Stimulated activated effector memory CD8-positive, alpha-beta T cell treated with anti-CD3 and anti-CD28 coated beads, Interleukin-12 subunit alpha, Interleukin-12 subunit beta, amount 100 ng/mL, for 72 hours (primary cell): ENCODE measurements at regions not wholly inside any gene's neighbourhood (a gene's known extent, or its start where the extent isn't known, plus 50 kb on each side); places are given as distances from the start of the nearest gene placed in this dataset.

Source experiments
- ATAC-seq: fragments of 150-1000 bp; cut with Tn5 transposase; 2 replicates; pipeline ENCODE4 v1.10.0; 2021
- DNase-seq, 2 donors: peaks; one replicate each; pipeline ENCODE4 v3.0.0; 2021 to 2022; ENCODE audit warnings: low spot score in 2 of 2
- H3K27ac Mint-ChIP-seq: one replicate; pipeline ENCODE4 v1.8.0; 2022; ENCODE audit warnings: mild to moderate bottlenecking, mixed read lengths
- H3K36me3 Mint-ChIP-seq: one replicate; pipeline ENCODE4 v1.8.0; 2022; ENCODE audit warnings: mild to moderate bottlenecking, mixed read lengths
- H3K4me1 Mint-ChIP-seq: one replicate; pipeline ENCODE4 v1.8.0; 2022; ENCODE audit warnings: mixed read lengths
- H3K4me3 Mint-ChIP-seq: one replicate; pipeline ENCODE4 v1.8.0; 2022; ENCODE audit warnings: mild to moderate bottlenecking, mixed read lengths
- H3K9me3 Mint-ChIP-seq: one replicate; pipeline ENCODE4 v1.8.0; 2022; ENCODE audit warnings: mixed read lengths

DNA sequence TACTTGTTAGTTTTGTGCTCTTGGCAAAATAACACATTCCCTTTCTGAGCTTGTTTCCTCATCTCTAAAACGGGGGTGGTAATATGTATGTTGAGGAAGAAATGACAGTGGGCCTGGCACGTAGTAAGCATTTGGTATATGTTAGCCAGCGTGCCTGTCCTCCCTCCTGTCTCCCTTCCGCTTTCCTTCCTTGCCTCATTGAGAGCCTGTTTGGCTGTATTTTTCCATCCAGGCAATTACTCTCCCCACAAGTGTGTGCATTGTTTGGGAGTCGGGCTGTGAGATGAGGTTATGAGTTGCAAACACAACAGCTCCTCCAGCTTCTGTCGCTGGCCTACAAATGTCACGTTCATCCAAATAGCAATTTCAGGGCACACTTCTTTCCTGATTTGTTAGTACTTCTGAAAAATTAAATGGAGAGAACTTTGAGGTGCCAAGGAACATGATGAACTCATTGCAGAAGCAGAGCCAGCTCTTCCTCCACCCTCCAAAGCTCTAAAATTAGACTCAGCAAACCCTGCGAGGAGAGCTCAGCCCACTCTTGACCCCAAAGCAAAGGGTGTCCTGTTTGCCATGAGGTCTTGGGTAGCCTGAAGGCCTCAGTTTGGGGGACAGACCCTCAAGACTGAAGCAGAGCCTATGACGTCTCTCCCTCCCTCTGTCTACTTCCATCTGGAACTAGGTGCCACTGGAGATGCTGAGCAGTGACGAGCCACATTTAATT lies 50.7 kb upstream of the TOX2 start:
- Mint-ChIP-seq H3K27ac (no peak overlapping the region), H3K4me1 (no peaks in the 10 kb centered on the region), H3K9me3 (no peaks in the 10 kb centered on the region), H3K36me3 (no peaks in the 10 kb centered on the region), H3K4me3 (no peak overlapping the region)
- DNase-seq (no peak), ATAC-seq (no peak)

DNA sequence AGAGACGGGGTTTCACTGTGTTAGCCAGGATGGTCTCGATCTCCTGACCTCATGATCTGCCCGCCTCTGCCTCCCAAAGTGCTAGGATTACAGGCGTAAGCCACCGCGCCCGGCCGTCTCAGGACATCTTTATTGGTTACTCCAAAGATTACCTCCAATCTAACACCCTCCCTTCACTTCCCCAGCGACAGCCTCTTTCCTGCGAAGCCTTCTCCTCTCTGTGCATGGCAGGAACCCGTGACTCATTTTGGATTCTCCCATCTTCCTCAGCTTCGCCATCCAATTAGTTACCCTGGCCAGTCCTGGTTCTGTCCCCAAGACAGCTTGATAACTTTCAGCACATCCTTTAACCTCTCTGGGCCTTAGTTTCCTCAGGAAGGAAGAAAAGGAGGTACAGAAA lies 51.3 kb upstream of the TOX2 start:
- no peak overlapping the region for H3K27ac Mint-ChIP-seq
- H3K4me3 Mint-ChIP-seq: no peak overlapping the region
- ATAC-seq: no peak
- no peaks in the 10 kb centered on the region for H3K36me3 Mint-ChIP-seq
- H3K4me1 Mint-ChIP-seq: no peaks in the 10 kb centered on the region
- DNase-seq: no peak
- H3K9me3 Mint-ChIP-seq: no peaks in the 10 kb centered on the region

DNA sequence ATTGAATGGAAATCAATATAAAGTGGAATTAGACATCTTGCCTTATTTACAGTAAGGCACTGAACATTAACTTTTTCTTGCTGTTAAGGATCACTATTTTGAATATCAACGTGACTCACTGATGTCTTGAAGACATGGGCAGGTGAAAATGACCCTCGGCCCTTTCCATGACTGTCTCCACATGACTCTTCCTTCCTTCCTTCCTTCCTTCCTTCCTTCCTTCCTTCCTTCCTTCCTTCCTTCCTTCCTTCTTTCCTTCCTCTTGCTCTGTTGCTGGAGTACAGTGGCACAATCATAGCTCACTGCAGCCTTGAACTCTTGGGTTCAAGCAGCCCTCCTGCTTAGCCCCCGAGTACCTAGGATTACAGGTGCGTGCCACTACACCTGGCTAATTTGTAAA lies 52.2 kb upstream of the TOX2 start:
- ATAC-seq (no peak), DNase-seq (no peak)
- Mint-ChIP-seq H3K36me3 (no peaks in the 10 kb centered on the region), H3K9me3 (no peaks in the 10 kb centered on the region), H3K4me3 (no peak overlapping the region), H3K4me1 (no peaks in the 10 kb centered on the region), H3K27ac (no peak overlapping the region)

DNA sequence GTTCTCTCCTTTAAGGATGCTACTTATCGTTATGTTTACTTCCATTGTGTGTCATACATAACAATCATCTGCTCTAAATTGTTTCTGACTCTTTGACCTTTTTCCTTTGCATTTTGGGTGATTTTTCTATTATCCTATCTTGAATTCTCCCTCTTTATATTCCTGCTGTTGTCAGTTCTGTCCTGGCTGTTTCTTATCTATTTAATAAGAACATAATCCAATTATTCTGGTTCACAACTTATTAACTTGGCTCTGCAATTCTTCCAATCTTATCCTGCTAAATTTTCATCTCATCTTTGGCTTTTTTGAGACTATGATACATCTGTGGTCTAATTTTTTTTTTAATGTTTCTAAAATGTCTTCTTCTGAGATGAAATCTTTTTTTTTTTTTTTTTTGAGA lies 54.7 kb upstream of the TOX2 start:
- no peak for ATAC-seq
- no peaks in the 10 kb centered on the region for H3K36me3 Mint-ChIP-seq
- no peak for DNase-seq
- H3K4me1 Mint-ChIP-seq: no peaks in the 10 kb centered on the region
- peaks cover 4% of the 10 kb centered on the region for H3K9me3 Mint-ChIP-seq
- H3K27ac Mint-ChIP-seq: no peak overlapping the region
- H3K4me3 Mint-ChIP-seq: no peak overlapping the region

DNA sequence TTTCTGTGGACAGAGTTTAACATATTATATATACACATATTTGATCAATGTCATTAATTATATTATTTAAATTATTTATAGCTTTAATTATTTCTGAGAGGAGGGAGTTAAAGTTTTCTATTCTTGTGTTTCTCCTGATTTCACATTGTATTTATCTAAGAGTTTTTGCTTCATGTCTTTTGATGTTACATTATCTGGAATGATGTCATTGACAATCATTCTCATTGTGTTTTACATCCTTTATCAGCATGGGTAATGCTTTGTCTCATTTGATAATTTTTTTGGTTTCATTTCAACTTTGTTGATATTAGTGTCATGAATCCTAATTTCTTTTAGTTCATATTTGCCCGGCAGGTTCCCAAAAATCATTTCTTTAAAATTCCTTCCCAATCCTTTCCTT lies 56.7 kb upstream of the TOX2 start:
- H3K9me3 Mint-ChIP-seq: peaks cover 4% of the 10 kb centered on the region
- H3K27ac Mint-ChIP-seq: no peak overlapping the region
- no peaks in the 10 kb centered on the region for H3K4me1 Mint-ChIP-seq
- DNase-seq: no peak
- no peak overlapping the region for H3K4me3 Mint-ChIP-seq
- ATAC-seq: no peak
- no peaks in the 10 kb centered on the region for H3K36me3 Mint-ChIP-seq

DNA sequence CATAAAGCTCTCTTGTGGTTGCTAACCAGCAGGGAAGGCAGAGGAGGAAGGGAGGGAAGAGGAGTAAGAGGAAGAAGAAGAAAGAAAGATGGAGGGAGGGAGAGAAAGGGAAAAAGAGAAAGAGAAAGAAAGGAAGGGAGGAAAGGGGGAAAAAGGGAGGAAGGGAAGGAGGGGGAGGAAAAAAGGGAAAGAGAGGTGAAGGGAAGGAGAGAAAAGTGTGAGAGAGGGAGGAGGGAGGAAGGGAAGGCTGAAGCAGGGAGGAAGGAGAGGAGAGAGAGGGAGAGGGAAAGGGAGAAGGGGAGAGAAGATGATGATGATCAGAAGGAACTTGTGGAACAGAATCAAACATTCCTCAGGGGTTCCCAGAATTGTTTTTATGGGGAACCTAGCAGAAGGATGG lies 57.5 kb upstream of the TOX2 start:
- H3K36me3 Mint-ChIP-seq: no peaks in the 10 kb centered on the region
- H3K27ac Mint-ChIP-seq: no peak overlapping the region
- no peak for DNase-seq
- peaks cover 4% of the 10 kb centered on the region for H3K9me3 Mint-ChIP-seq
- H3K4me3 Mint-ChIP-seq: no peak overlapping the region
- H3K4me1 Mint-ChIP-seq: no peaks in the 10 kb centered on the region
- ATAC-seq: no peak

DNA sequence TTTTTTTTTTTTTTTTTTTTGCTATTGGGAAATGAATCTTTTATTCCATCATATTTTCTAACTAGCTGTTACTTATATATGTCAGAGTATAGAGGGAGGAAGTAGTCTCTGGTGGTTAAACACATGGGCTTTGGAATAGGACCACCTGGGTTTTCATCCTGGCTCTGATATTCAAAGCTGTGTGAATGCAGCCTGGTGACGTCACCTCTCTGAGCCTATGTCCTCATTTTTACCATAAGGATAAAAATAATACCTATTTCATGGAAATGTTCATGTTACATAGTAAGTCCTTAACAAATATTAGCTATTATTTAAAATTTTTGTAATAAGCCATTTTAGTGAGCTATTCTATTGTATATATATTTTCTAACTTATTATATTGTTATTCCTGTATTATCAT lies 58.8 kb upstream of the TOX2 start:
- Mint-ChIP-seq H3K4me1 (no peaks in the 10 kb centered on the region), H3K27ac (no peak overlapping the region), H3K4me3 (no peak overlapping the region), H3K9me3 (peaks cover 4% of the 10 kb centered on the region), H3K36me3 (no peaks in the 10 kb centered on the region)
- ATAC-seq (no peak), DNase-seq (no peak)

DNA sequence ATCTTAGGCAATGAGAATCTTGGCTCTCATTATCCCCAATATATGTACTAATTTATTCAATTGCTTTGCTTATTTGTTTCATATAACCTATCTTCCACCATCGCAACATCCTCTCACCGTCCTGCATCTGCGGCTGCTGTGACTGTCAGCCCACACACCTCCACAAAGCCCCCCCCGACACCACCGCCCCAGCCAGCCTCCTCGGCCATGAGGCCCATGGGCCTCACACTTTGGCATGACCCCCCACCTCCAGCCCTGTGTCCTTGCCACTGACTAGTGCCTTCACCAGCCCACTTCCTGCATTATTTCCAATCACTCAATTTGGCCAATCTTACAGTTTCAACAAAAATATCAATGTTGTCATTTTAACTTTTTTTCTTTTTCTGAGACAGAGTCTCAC lies 60.7 kb upstream of the TOX2 start:
- Mint-ChIP-seq H3K4me1 (no peaks in the 10 kb centered on the region), H3K9me3 (peaks cover 4% of the 10 kb centered on the region), H3K4me3 (no peak overlapping the region), H3K27ac (no peak overlapping the region), H3K36me3 (no peaks in the 10 kb centered on the region)
- DNase-seq (peak in 1 of 2 donors; percentile 28), ATAC-seq (no peak)

DNA sequence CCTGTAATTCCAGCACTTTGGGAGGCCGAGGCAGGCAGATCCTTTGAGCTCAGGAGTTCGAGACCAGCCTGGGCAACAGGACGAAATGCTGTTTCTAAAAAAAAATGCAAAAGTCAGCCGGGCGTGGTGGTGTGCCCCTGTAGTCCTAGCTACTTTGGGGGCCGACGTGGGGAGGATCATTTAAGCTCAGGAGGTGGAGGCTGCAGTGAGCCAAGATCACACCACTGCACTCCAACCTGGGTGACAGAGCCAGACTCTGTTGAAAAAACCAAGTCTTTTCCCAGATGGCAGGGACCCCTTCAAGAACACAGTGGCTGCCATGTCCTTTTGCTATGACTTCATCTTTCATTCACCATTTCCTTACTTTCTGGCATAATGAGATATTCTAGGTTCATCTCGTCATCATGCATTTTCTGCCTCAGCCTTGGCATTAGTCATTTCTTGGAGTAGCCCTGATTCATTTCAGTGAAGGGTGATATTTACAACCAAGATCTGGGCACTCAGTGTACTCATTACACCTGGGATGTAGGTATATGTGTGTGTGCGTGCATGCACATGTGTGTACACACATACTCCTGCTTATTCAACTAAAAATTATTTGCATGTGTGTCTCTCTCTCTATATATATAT lies 61.4 kb upstream of the TOX2 start:
- Mint-ChIP-seq H3K36me3 (no peaks in the 10 kb centered on the region), H3K9me3 (peaks cover 4% of the 10 kb centered on the region), H3K4me3 (no peak overlapping the region), H3K27ac (no peak overlapping the region), H3K4me1 (no peaks in the 10 kb centered on the region)
- ATAC-seq (peak; percentile 80), DNase-seq (peak in 1 of 2 donors; percentile 43)

DNA sequence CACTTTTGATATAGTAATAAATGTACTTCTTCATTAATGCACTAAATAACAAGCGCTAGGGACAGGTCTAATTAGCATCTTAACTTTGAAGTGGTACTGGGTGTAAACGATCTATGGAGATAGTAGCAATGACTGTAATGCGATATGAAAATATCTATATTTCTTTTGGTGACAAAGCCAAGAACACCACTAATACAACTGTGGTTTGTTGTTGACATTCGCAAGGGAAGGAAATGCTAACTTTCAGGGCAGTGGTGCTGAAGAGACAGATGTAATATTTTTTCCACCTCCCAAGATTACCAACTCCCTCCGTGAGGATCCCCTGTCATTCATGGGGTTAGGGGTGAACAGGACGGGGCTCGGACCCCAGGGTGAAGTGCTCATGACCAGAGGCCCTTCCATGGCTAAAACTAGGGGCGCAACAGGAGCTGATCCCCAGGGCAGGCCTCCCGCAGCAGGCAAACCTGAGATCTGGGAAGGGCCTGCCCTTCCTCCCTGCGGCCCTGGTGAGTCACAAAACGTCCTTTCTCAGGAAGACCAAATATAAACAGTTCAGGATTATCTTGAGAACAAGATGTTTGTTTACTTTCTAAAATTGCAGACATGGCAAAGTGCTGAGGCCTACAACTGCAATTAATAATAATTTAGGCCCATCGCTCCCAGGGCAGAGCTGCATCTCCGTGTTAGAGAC lies 65.0 kb upstream of the TOX2 start:
- Mint-ChIP-seq H3K36me3 (no peaks in the 10 kb centered on the region), H3K4me3 (no peak overlapping the region), H3K27ac (no peak overlapping the region), H3K9me3 (no peaks in the 10 kb centered on the region), H3K4me1 (peaks cover 18% of the 10 kb centered on the region)
- DNase-seq: peak in 1 of 2 donors; percentile 33
- no peak for ATAC-seq

DNA sequence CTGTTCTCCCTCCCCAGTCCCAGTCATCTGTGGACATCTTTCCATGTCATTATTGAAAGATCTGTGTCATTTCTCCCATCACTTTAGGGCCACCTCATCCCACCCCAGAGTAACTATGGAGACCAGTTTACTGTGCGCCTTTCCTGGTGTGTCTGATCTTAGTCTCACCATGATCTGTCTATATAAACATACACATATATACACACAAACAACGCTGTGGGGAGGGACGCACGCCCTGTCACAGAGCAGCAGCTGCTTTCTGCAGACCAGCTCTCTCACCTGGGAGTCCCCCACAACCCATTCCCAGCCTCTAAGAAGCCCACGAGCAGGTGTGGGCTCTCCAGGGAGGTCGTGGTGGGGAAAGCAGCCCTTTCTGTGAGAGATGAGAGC lies 68.1 kb upstream of the TOX2 start:
- no peak overlapping the region for H3K4me3 Mint-ChIP-seq
- DNase-seq (peak in 1 of 2 donors; percentile 45), ATAC-seq (peak; percentile 4)
- peaks cover 34% of the 10 kb centered on the region for H3K4me1 Mint-ChIP-seq
- H3K9me3 Mint-ChIP-seq: no peaks in the 10 kb centered on the region
- no peaks in the 10 kb centered on the region for H3K36me3 Mint-ChIP-seq
- peak overlapping the region; percentile 24 for H3K27ac Mint-ChIP-seq

DNA sequence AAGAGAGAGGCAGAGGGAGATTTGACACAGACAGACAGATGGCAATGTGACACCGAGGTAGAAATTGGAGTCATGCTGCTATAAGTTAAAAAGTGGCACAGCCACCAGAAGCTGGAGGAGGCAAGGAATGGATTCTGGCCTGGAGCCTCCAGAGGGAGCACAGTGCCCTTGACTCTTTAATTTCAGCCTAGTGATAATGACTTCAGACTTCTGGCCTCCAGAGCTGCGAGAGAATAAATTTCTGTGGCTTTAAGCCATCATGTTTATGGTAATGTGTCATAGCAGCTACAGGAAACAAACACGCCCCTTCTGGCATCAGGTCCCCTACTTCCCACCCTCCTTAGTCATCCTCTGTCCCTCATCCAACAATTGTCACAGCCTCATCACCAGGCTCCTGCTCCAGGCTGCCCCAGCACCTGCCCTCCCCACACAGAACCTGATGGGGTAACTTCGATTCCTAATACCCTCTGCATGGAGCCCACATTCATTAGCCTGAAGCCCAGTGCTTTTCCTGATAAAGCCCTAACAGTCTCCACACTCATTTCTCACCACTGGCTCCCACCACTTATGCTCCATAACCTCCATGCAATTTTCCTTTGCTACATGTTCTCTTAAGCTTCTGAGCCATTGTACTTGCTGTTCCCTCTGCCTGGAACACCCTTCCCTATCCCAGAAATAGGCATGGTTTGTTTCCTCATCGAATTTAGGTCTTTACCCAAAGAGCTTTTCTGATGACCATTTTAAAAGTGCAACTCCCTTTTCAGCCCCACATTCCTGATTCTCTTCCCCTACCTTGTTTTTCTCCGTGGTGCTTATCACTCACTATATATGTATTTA lies 69.7 kb upstream of the TOX2 start:
- DNase-seq (no peak), ATAC-seq (peak; percentile 63)
- Mint-ChIP-seq H3K27ac (peak overlapping the region; percentile 79), H3K4me1 (peaks cover 46% of the 10 kb centered on the region), H3K36me3 (no peaks in the 10 kb centered on the region), H3K4me3 (no peak overlapping the region), H3K9me3 (no peaks in the 10 kb centered on the region)

DNA sequence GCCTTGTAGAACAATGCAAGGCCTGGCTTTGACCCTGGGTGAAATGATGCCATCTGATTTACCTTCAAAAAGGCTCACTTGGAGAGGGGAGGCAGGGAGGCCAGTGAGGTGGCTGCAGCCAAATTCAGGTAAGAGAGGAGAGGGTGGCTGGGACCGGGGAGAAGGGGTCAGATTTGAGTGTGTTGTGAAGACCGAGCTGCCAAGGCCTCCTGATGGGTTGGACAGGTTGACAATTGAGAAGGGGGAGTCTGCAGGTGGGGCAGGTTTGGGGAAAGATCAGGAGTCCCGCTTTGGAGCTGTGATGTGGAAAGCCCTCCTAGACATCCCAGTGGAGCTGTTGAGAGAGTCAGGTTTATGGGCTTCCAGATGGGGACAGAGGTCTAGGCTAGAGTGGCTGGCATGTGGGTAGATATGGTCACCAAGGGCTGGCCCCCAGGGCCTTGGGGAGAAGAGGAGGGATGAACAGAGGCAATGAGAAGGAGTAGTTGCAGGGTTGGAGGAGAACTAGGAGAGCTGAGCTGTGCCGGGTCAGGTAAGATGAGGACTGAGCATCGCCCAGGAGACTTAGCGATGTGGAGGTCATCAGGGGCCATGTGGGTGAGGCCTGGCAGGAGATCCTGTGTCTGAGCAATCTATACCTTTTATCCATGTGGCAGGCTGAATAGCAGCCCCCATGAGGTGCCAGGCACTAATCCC lies 70.5 kb upstream of the TOX2 start:
- DNase-seq: peak in 1 of 2 donors; percentile 46
- Mint-ChIP-seq H3K9me3 (no peaks in the 10 kb centered on the region), H3K36me3 (no peaks in the 10 kb centered on the region), H3K27ac (no peak overlapping the region), H3K4me3 (no peak overlapping the region), H3K4me1 (peaks cover 53% of the 10 kb centered on the region)
- no peak for ATAC-seq

DNA sequence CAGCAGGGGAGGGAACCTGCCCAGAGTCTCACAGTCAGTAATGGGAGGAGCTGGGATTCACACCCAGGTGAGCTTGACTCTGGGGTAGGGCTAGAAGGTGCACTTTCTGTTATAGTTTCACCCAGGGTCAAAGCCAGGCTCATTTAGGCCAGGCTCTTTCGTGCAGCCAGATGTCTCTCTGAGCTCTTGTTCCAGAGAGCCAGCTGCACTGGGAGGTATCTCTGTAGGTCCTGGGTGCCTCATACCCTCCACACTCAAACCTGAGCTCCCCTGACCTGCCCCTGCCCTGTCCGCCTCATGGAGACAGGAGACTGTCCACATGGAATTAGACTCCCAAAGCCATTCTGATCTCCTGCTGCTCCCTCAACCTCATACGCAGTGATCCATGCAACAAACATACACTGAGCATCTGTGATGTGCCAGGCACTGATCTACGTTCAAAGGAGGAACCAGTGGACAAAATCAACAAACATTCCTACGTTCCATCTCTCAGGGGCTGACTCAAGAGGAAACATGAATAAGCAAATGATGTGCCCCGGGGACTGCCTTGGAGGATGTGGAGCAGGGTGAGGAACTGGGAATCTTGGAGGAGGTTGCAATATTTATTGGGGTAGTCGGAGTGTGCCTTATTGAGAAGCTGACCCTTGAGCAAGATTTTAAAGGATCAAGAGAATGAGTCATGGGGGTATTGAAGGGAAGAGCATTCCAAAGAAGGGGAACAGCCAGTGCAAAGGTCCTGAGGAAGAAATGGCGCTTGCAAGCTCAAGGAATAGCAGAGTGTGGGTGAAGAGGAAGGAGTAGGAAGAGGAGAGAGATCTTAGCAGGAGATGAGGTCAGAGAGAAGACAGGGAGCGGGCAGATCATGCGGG lies 71.3 kb upstream of the TOX2 start:
- Mint-ChIP-seq H3K27ac (no peak overlapping the region), H3K4me3 (no peak overlapping the region), H3K9me3 (no peaks in the 10 kb centered on the region), H3K4me1 (peaks cover 61% of the 10 kb centered on the region), H3K36me3 (no peaks in the 10 kb centered on the region)
- no peak for ATAC-seq
- DNase-seq: peak in 1 of 2 donors; percentile 43
